K562 (cell line): ENCODE measurements at regions not wholly inside any gene's neighbourhood (a gene's known extent, or its start where the extent isn't known, plus 50 kb on each side); places are given as distances from the start of the nearest gene placed in this dataset.

ENCODE experiments used
- ATAC-seq: fragments of 200-7000 bp; cut with Tn5 transposase; 3 replicates; pipeline ENCODE4 v1.9.1; 2020; ENCODE audit warnings: moderate library complexity
- BruUV-seq: library from RNA; stranded (reverse); fragments of 400-500 nt; replicated peaks from 2 replicates; lab custom pipeline; 2021; lab: Mats Ljungman, UMichigan
- CTCF ChIA-PET: fragments of 300-600 bp; formaldehyde crosslinking; extraction: SDS; loops from one replicate; lab custom pipeline; 2021; ENCODE audit warnings: low intra/inter-chr PET ratio; lab: Yijun Ruan, JAX
- POLR2A ChIA-PET: fragments of 300-600, 350-650 bp; sonication (Branson Sonifier 250); formaldehyde crosslinking; extraction: SDS; loops from one replicate; lab custom pipeline; 2021; ENCODE audit warnings: antibody characterized with exemption, inconsistent platforms; lab: Yijun Ruan, JAX
- DNase-seq, 4 experiments: peaks; one replicate each; pipeline versions ENCODE4 v3.0.0 to v3.0.0-alpha.2; 2011 to 2018; ENCODE audit warnings: low spot score in 3 of 4, mixed read lengths in 3 of 4; ENCODE audit errors: extremely low read depth in 1 of 4
- FAIRE-seq: peaks from 2 replicates; lab custom pipeline; 2011; peaks lifted over from hg19 to GRCh38; lab: Jason Lieb, UNC
- H2AFZ ChIP-seq: 2 replicates; pipeline ENCODE4 v1.6.0; 2011; ENCODE audit warnings: low read depth, low read length, control low read depth, inconsistent platforms
- H3K27ac ChIP-seq: fragments of 200-600 bp; 3 replicates; pipeline ENCODE4 v1.8.0; 2011; ENCODE audit warnings: low read depth, mild to moderate bottlenecking, control low read depth, inconsistent platforms, low read length, moderate library complexity, mixed read lengths; ENCODE audit errors: extremely low read depth
- H3K27me3 ChIP-seq, 2 experiments: fragments of 300-600 bp in 1 of 2; 2 replicates in 1 of 2; 3 replicates in 1 of 2; pipeline versions ENCODE4 v1.6.0 to v1.8.0; 2011; ENCODE audit warnings: inconsistent platforms in 2 of 2, low read length in 2 of 2, mild to moderate bottlenecking in 1 of 2, mixed read lengths in 1 of 2, moderate library complexity in 1 of 2; ENCODE audit not compliant: control insufficient read depth in 2 of 2, insufficient read depth in 2 of 2
- H3K36me3 ChIP-seq: fragments of 300-600 bp; 3 replicates; pipeline ENCODE4 v1.8.0; 2011; ENCODE audit warnings: mild to moderate bottlenecking, low read length, inconsistent platforms; ENCODE audit not compliant: control insufficient read depth, insufficient read depth
- H3K4me1 ChIP-seq, 2 experiments: fragments of 200-600 bp in 1 of 2; replicated peaks in 1 of 2; 2 replicates in 1 of 2; 3 replicates in 1 of 2; pipeline versions ENCODE4 v1.5.1 to v1.8.0; 2011; ENCODE audit warnings: inconsistent platforms in 2 of 2, low read length in 2 of 2, mild to moderate bottlenecking in 1 of 2, mixed read lengths in 1 of 2, moderate library complexity in 1 of 2; ENCODE audit not compliant: control insufficient read depth in 2 of 2, insufficient read depth in 2 of 2
- H3K4me2 ChIP-seq: 2 replicates; pipeline ENCODE4 v1.6.1; 2011; ENCODE audit warnings: low read length, control low read depth, inconsistent platforms, mixed read lengths; ENCODE audit not compliant: insufficient read depth
- H3K4me3 ChIP-seq: fragments of 200-600 bp; sonication (generic), shearing (Covaris generic); 2 replicates; pipeline ENCODE4 v1.5.1; 2016; ENCODE audit warnings: control low read depth, inconsistent platforms
- H3K79me2 ChIP-seq: fragments of 200-600 bp; 3 replicates; pipeline ENCODE4 v1.8.0; 2011; ENCODE audit warnings: low read length, inconsistent platforms; ENCODE audit not compliant: control insufficient read depth, insufficient read depth
- H3K9ac ChIP-seq, 2 experiments: 2 replicates each; pipeline versions ENCODE4 v1.6.0 to v1.6.1; 2011; ENCODE audit warnings: low read depth in 2 of 2, low read length in 2 of 2, control low read depth in 1 of 2, inconsistent platforms in 1 of 2, mild to moderate bottlenecking in 1 of 2, mixed read lengths in 1 of 2; ENCODE audit not compliant: insufficient read depth in 1 of 2
- H3K9me1 ChIP-seq: one replicate; pipeline ENCODE4 v1.6.0; 2011; ENCODE audit warnings: inconsistent platforms, mild to moderate bottlenecking, low read length, moderate library complexity; ENCODE audit not compliant: control insufficient read depth, insufficient read depth
- H3K9me3 ChIP-seq: replicated peaks from 2 replicates; pipeline ENCODE4 v1.5.1; 2011; ENCODE audit warnings: low read depth, low read length, inconsistent platforms; ENCODE audit not compliant: control insufficient read depth, insufficient read depth
- H4K20me1 ChIP-seq: replicated peaks from 2 replicates; pipeline ENCODE4 v1.6.1; 2011; ENCODE audit warnings: low read length, inconsistent platforms, mixed read lengths; ENCODE audit not compliant: control insufficient read depth, insufficient read depth
- BHLHE40 ChIP-seq: IDR thresholded peaks from 2 replicates; pipeline ENCODE4 v1.6.1; 2011; ENCODE audit warnings: low read length, improper control_type of control experiment
- CHD4 ChIP-seq: fragments of 200-600 bp; sonication (generic); IDR thresholded peaks from 3 replicates; pipeline ENCODE4 v1.6.1; 2012; ENCODE audit warnings: low read depth, mild to moderate bottlenecking, mixed read lengths, low read length, inconsistent platforms; ENCODE audit not compliant: insufficient read depth, insufficient replicate concordance, poor library complexity, severe bottlenecking
- E2F1 ChIP-seq: sonication (generic); formaldehyde crosslinking; IDR thresholded peaks from 2 replicates; pipeline ENCODE4 v1.8.1; 2023; ENCODE audit warnings: mild to moderate bottlenecking, missing genetic modification reagents, moderate library complexity
- E2F5 ChIP-seq: sonication (generic); formaldehyde crosslinking; IDR thresholded peaks from 2 replicates; pipeline ENCODE4 v1.8.0; 2022; ENCODE audit warnings: mild to moderate bottlenecking, missing genetic modification reagents
- KLF16 ChIP-seq: IDR thresholded peaks from 2 replicates; pipeline ENCODE4 v1.6.1; 2016; ENCODE audit warnings: antibody characterized with exemption
- MXI1 ChIP-seq: IDR thresholded peaks from 2 replicates; pipeline ENCODE4 v1.6.1; 2011; ENCODE audit warnings: low read depth, mild to moderate bottlenecking, improper control_type of control experiment, low read length
- NRF1 ChIP-seq, 2 experiments: fragments of 450-650 bp; IDR thresholded peaks in 1 of 2; conservative IDR thresholded peaks in 1 of 2; 2 replicates each; pipeline ENCODE4 v1.6.1; 2014; ENCODE audit warnings: mild to moderate bottlenecking in 2 of 2
- PHTF2 ChIP-seq: fragments of 250-450 bp; sonication (Bioruptor Pico); IDR thresholded peaks from 2 replicates; pipeline ENCODE4 v1.5.0; 2021; ENCODE audit warnings: mild to moderate bottlenecking
- TRIM28 ChIP-seq: fragments of 450-650 bp; IDR thresholded peaks from 2 replicates; pipeline ENCODE4 v1.6.1; 2017
- USF1 ChIP-seq: sonication (generic); formaldehyde crosslinking; IDR thresholded peaks from 2 replicates; pipeline ENCODE4 v1.9.0; 2022; ENCODE audit warnings: mild to moderate bottlenecking, missing genetic modification reagents
- ZKSCAN3 ChIP-seq: fragments of 250-450 bp; sonication (Bioruptor Pico); IDR thresholded peaks from 2 replicates; pipeline ENCODE4 v1.4.0; 2020
- ZNF184 ChIP-seq: sonication (generic); formaldehyde crosslinking; IDR thresholded peaks from 2 replicates; pipeline ENCODE4 v1.5.0; 2020; ENCODE audit warnings: missing genetic modification reagents
- ZNF766 ChIP-seq: fragments of 200-800 bp; sonication (Bioruptor generic); conservative IDR thresholded peaks from 2 replicates; pipeline ENCODE4 v1.6.1; 2016; ENCODE audit warnings: missing genetic modification characterization, missing compliant biosample characterization
- ZNF77 ChIP-seq: fragments of 250-450 bp; sonication (Bioruptor Pico); IDR thresholded peaks from 2 replicates; pipeline ENCODE4 v1.5.0; 2020
- WGBS: fragments of 100-300 bp; shearing (Covaris generic); methylation state at CpG from one replicate; pipeline ENCODE4 v1.1.6; 2016; ENCODE audit warnings: low coverage, mixed read lengths; ENCODE audit not compliant: insufficient coverage; ENCODE audit errors: missing lambda C conversion rate; 5-methylcytosine and 5-hydroxymethylcytosine counted together
- in situ Hi-C: fragments of 300-500 bp; cut with MboI; formaldehyde crosslinking; loops from 4 replicates; pipeline ENCODE4 v1.15.0; 2018; ENCODE audit warnings: inconsistent platforms, mixed read lengths
- intact Hi-C: fragments of 100-400 bp; cut with micrococcal nuclease; formaldehyde crosslinking; loops from 2 replicates; pipeline ENCODE4 v1.14.2; 2022

GRCh38 chr6:22653980-22654610 lies 84.7 kb downstream of the HDGFL1 start:
- no peak for FAIRE-seq
- Histone ChIP-seq H3K79me2 (no peaks in the 10 kb centered on the region), H3K9me3 (no peaks in the 10 kb centered on the region), H3K9ac (no peak overlapping the region), H3K36me3 (no peaks in the 10 kb centered on the region), H2AFZ (no peak overlapping the region), H3K9me1 (no peaks in the 10 kb centered on the region), H3K27me3 (no peaks in the 10 kb centered on the region), H4K20me1 (no peaks in the 10 kb centered on the region), H3K4me1 (no peaks in the 10 kb centered on the region), H3K4me3 (no peak overlapping the region), H3K27ac (no peak overlapping the region), H3K4me2 (no peak overlapping the region)
- no peak for DNase-seq
- ATAC-seq: no peak
- TF ChIP-seq USF1 (CRISPR knock-in tag): no peak
- TF ChIP-seq ZNF766 (CRISPR knock-in tag): no peak
- ChIA-PET CTCF (no interaction called here), POLR2A (no interaction called here)
- no TSS peak for BruUV-seq
- intact Hi-C loops (no loop called here), in situ Hi-C loops (no loop called here)
- 4% methylated on average over 7 of the region's 7 CpGs for WGBS

GRCh38 chr6:22656706-22657351 lies 87.5 kb downstream of the HDGFL1 start:
- in situ Hi-C loops: no loop called here
- Histone ChIP-seq H3K9me1 (no peaks in the 10 kb centered on the region), H3K79me2 (no peaks in the 10 kb centered on the region), H3K9ac (no peak overlapping the region), H3K27ac (no peak overlapping the region), H3K36me3 (no peaks in the 10 kb centered on the region), H3K4me1 (no peaks in the 10 kb centered on the region), H2AFZ (no peak overlapping the region), H3K9me3 (no peaks in the 10 kb centered on the region), H3K27me3 (no peaks in the 10 kb centered on the region), H4K20me1 (no peaks in the 10 kb centered on the region), H3K4me2 (no peak overlapping the region), H3K4me3 (no peak overlapping the region)
- FAIRE-seq (no peak), DNase-seq (no peak), ATAC-seq (no peak)
- CTCF ChIA-PET: no interaction called here
- POLR2A ChIA-PET: no interaction called here
- BruUV-seq: no TSS peak
- intact Hi-C loops: no loop called here
- 3% methylated on average over 3 of the region's 3 CpGs for WGBS
- TF ChIP-seq NRF1 (conservative IDR thresholded peaks at IDR 0.05 in 1 of 2, IDR thresholded peaks at IDR 0.05 in 1 of 2) (no peak), CHD4 (no peak), E2F5 (CRISPR knock-in tag) (no peak), ZNF184 (CRISPR knock-in tag) (no peak), TRIM28 (no peak), E2F1 (no peak), BHLHE40 (no peak), KLF16 (no peak), ZNF77 (no peak), MXI1 (no peak), ZKSCAN3 (CRISPR knock-in tag) (no peak), PHTF2 (CRISPR knock-in tag) (no peak)
